Hematopoietic multipotent progenitor cell (in vitro differentiated cells): ENCODE measurements at regions not wholly inside any gene's neighbourhood (a gene's known extent, or its start where the extent isn't known, plus 50 kb on each side); places are given as distances from the start of the nearest gene placed in this dataset.
"Not testable (repeated sequence)": the region's sequence is repeated elsewhere in the genome, so short reads cannot be mapped to it uniquely, and the experiment has no call there.

Experiments used
- DNase-seq, 3 donors: peaks; one replicate each; pipeline ENCODE4 v3.0.0-alpha.2; 2011 to 2015; ENCODE audit warnings: low read depth in 2 of 3, low spot score in 2 of 3

GRCh38 chr7:45259966-45260646, 102.5 kb downstream of the RAMP3 start:
- DNase-seq = peak; percentile 32 to 66 (median 52)

GRCh38 chr7:45267262-45267661, 109.7 kb downstream of the RAMP3 start:
- DNase-seq = no peak

DNA sequence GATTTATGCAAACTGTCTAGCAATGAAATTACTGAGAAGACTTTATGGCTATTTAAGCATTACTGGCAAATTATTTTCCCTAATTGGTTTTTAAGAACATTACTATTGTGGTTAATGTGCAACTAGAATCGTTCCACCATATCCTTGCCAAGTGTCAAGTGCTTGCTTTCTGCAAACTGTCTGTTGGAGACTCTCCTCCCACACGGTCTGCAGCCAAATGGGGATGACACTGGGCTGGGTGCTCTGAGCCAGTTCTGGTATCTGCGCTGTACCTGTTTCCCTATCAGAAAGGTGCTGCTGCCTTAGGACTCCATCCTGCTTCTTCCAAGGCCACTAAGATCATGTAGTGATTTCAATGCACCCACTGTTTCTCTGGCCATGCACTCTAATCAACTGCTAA, 110.4 kb downstream of the RAMP3 start:
- no peak for DNase-seq

DNA sequence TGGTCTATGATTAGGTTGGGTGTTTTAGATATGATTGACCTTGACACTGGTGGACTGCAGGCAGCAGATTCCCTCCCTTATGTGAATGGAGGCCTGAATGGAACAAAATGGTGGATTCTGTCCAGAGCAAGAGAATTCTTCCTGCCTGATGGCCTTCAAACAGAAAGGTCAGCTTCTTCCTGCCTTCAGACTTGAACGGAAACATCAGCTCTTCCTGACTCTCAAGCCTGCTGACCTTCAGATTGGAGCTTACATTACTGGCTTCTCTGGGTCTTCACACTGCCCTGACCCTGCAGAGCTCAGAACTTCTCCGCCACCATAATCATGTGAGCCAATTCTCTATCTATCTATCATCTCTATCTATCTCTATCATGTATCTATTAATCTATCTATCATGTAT, 111.6 kb downstream of the RAMP3 start:
- no peak for DNase-seq

DNA sequence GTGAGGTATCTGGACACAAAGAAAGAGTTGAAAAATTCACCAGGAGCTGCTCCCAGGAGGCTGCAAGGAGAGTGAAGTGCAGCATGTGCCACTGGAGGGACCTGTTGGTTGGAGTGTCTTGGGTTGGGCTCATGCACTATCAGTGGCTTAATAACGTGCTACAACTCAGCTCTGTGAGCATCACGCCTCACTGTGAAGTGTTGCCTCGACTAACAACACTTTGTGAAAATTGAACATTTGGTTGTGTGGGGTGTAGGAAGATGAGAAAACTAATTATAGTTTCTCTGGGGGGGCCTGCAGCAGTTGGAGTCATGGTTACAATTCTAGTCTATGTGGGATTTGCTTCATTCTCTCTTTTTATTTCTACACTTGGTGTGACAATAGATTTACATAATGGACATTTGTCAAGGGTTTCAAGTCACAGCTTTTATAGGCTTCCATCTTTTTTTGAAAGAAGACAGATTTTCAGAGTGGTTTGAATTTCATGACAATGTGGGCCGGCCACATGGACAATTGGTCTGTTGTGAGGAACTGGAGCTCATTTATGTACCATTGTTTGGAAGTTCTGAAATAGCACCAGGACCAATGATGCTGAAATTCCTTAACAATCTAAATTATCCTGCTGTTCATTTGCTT, 121.3 kb downstream of the RAMP3 start:
- no peak for DNase-seq

DNA sequence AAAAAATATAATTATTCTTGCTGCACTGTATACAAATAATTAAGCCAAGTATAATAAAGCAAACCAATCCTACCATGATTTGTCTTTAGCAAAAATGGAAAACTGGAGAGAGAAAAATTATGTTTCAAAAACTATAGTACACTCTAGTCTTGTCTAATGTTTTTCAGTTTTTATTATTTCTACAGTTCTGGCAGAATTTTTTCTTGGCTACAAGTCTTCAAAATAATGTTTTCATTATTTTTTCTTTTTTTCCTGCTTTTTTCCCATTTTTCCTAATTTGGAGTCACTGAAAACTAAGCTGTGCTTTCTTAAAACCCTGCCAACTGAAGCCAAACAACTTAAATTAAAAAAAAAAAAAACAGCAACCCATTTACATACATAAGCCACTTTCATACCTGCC, 132.0 kb downstream of the RAMP3 start:
- DNase-seq = not testable (repeated sequence)

GRCh38 chr7:45290880-45291279, 133.3 kb downstream of the RAMP3 start:
- no peak for DNase-seq

GRCh38 chr7:45292481-45292880, 134.9 kb downstream of the RAMP3 start:
- peak in 1 of 3 donors; percentile 20 for DNase-seq

DNA sequence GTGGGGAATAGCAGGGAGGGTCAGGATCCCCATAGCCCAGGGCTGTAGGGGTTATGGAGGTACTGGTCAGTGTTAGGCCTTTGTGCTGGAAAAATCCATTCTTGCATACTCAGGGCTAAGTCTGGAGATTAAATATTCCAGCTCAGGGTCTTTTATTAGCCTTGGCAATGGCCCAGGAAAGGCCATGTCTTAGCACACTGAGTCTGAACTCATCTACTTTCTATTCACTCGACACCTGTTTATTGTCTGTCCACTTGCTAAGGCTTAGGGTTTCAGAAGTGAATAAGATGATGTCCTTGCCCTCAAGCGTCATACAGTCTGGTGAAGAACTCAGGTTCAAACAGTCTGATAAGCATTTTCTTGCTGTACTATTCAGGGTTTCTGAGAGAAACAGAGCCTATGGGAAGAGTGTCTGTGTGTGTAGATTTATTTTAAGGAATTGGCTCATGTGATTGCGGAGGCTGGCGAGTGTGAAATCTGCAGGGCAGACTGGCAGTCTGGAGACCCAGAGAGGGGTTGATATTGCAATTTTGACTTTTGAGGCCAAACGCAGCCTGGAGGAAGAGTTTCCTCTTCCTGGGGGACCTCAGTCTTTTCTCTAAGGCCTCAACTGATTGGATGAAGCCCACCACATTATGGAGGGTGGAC, 135.8 kb downstream of the RAMP3 start:
- DNase-seq = no peak

- DNase-seq = no peak
Measured at GRCh38 chr7:45294559-45294958, 137.0 kb downstream of the RAMP3 start.

GRCh38 chr7:45295222-45295621, 137.6 kb downstream of the RAMP3 start:
- no peak for DNase-seq

DNA sequence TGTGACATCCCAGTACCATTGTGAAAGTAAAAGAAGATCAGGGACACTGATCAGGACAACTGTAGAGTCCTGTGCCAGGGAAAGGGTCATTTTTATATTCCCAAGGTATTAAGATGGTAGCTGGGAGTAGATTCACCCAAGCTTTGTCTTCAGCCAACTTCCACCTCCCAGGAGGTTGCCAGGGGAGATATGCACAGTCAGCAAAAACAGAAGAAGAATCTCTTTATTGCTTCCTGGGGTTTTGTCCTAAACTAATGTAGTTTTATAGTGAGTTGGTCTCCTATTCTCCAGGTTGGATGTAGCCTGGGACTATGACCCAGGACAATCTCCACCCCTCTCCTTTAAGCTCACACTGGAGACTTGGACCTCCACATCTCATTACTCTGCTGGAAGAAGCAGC, 139.2 kb downstream of the RAMP3 start:
- no peak for DNase-seq

GRCh38 chr7:45306752-45307305, 149.2 kb downstream of the RAMP3 start:
- DNase-seq = no peak

DNA sequence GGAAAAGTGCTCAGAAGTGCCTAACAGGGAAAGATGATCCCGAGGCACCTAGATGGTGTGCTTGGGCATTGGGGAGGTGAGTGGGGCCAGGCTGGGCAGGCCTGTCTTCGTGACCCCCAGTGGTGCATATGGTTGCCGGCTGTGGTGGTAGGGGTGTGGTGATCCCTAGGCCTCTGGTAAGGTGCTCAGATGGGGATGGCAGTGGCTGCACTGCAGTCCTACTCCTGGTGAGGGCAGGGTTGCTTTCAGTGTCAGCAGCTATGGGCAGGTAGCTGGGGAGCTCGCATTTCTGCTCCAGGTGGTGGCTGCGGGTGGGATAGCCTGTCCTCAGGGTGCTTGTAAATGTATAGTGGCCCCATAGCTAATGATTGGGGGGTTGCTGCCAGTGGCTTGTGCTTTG, 154.0 kb downstream of the RAMP3 start:
- DNase-seq = no peak

GRCh38 chr7:45315512-45315911, 157.9 kb downstream of the RAMP3 start:
- not testable (repeated sequence) for DNase-seq

DNA sequence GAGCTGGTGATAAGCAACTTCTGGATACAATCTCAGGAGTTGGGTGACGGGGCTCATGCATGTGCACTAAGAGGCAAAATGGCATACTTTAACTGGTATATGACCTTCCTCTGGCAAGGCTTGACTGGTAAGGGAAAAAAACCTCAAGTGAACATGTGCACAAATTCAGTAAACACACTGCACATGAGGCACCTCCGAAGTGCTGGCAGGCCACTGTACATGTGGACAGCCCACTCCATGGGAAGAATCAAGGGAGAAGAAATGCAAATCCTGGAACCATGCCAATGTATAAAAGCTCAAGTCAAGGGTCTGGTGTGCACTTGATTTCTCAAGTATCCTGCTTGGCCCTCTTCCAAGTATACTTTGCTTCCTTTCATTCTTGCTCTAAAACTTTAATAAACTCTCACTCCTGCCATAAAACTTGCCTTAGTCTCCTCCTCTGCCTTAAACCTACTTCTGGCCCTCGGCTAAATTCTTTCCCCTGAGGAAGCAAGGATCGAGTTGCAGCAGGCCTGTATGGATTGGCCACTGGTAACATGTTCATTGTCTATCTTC, 167.2 kb downstream of the RAMP3 start:
- DNase-seq = no peak

DNA sequence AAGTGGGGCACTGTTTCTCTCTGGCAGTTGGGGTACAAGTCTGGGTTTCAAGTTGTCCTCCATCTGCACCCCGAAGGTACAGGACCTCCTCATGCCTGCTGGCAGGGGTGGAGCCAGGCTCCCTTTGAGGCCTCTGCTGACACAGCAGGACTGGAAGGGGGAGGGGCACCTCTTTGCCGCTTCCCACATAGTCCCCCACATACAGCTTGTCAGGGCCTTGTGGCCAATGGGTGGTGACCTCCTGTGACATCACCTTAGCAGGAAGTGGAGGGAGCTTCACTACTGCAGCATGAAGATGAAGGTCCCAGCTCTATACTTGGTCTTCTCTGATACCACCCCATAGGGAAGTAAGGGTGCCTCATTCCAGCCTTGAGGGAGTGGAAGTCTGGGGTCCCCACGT, 167.8 kb downstream of the RAMP3 start:
- DNase-seq = no peak

DNA sequence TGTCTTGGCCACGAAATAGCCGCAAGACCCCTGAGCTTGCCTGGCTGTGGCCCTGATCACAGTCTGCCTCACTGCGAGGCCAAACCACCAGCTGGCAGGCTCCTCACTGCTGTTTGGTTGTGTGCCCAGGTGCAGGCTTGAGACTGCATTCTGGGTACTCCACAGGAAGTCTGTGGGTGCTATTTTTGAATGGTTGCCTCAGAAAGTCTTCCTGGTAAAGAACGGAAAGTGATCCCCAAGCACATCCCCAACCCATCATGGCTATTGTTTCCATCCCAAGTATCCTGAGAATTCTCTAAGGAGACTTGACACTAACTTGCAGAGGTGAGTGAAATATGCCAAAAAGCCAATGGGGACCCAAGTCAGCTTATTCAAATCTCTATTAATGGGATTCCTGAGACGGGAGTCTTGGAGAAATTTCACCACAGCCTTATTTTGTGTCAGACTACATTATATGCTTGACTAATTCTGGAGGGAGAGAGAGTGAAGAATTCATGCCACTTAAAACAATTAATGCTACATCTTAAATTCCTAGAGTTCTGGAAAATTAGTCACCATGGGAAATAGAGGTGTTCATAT, 170.9 kb downstream of the RAMP3 start:
- no peak for DNase-seq

DNA sequence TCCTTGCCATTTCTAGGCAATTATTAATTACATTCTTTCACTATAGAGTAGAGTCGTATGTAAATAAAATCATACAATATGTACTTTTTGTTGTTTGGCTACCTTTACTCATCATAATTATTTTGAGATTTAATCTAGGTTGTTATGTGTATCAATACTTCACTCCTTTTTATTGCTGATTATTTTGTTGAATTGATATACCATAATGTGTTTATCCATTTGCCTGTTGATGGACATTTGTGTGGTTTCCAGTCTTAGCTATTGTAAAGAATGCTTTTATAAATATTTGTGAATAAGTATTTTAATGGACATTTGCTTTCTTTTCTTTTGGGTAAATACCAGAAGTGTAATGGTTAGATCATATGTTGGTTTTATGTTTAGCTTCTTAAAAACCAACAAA, 174.0 kb downstream of the RAMP3 start:
- DNase-seq = no peak

DNA sequence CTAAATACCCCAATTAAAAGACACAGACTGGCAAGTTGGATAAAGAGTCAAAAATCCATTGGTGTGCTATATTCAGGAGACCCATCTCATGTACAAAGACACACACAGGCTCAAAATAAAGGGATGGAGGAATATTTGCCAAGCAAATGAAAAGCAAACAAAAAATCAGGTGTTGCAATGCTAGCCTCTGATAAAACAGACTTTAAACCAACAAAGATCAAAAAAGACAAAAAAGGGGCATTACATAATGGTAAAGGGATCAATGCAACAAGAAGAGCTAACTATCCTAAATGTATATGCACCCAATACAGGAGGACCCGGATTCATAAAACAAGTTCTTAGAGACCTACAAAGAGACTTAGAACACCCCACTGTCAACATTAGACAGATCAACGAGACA, 177.4 kb downstream of the RAMP3 start:
- DNase-seq = not testable (repeated sequence)

- no peak for DNase-seq
Measured at GRCh38 chr7:45342236-45342635, 184.6 kb downstream of the RAMP3 start.
